ENCODE measurements at regions not wholly inside any gene's neighbourhood (a gene's known extent, or its start where the extent isn't known, plus 50 kb on each side); places are given as distances from the start of the nearest gene placed in this dataset.
"Not testable (repeated sequence)": the region's sequence is repeated elsewhere in the genome, so short reads cannot be mapped to it uniquely, and the experiment has no call there.

DNA sequence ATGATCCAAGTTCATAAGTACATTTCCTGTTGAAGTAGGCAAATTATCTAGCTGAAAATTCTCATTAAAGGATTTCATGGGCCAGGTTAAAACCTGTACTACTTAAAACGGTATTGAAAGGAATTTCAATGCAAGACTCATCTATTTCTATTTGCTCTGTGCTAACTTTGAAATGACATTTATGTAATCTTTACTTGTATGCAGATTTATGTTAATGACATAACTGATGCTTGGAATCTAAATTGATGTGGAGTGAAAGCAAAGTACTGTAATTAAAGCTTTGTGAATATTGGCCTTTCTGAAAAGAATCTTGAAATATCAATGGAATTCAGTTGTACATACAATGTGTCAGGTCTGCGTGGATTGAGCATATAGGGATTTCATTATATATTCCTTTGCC lies 390.0 kb downstream of the CPS1 start:
- intact Hi-C loops (cut with DNase I) = no loop called here

DNA sequence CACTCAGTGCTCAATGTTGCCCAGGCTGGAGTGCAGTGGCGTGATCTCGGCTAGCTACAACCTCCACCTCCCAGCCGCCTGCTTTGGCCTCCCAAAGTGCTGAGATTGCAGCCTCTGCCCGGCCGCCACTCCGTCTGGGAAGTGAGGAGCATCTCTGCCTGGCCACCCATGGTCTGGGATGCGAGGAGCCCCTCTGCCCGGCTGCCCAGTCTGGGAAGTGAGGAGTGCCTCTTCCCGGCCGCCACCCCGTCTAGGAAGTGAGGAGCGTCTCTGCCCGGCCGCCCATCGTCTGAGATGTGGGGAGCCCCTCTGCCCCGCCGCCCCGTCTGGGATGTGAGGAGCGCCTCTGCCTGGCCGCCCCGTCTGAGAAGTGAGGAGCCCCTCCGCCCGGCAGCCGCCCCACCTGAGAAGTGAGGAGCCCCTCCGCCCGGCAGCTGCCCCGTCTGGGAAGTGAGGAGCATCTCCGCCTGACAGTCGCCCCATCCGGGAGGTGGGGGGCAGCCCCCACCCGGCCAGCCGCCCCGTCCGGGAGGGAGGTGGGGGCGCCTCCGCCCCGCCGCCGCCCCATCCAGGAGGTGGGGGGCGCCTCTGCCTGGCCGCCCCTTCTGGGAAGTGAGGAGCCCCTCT lies 394.1 kb downstream of the CPS1 start:
- intact Hi-C loops (cut with DNase I); DNase-seq: not testable (repeated sequence)

More for the DNA sequence above, 390.0 kb downstream of the CPS1 start:
- no peak for DNase-seq

- intact Hi-C loops (cut with DNase I) = no loop called here
- no peak for DNase-seq
Observed at GRCh38 chr2:210954386-210954907, 398.0 kb downstream of the CPS1 start.

DNA sequence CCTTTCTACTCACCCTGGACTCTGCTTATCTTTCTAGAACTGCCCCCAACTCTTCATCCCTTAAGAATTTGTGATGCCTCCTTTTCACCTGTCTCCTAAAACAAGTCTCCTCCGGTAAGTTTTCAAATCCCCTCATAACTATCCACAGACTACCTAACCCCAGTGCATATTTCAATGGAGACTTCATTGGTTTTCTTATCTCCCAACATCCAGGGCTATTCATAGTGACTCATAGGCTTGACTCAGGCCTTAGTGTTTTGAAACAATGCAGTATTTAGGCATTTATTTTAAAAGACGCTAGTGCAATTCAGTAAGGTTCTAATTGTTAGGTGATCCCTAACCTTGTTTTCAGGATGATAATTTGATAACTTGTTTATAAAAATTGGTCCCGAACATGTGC lies 399.2 kb downstream of the CPS1 start:
- DNase-seq = no peak
- intact Hi-C loops (cut with DNase I) = no loop called here

DNA sequence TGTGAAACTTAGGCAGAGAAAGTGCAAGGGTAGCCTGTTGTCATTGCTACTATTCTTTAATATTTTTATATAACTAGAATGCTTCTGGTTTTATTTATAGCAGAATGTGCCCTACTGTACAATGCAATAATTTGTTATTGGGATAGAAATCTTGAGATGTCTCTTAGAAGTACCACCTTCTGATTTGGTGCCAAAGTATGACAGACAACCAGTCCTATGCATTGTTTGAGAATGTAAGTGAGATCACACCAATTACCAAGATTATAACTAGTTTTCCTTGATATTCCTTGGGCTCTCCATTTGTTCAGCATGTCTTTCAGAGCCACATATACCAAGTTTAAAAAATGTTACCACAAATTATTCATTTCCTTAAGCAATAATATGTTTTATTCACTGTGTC lies 399.7 kb downstream of the CPS1 start:
- intact Hi-C loops (cut with DNase I) = no loop called here
- DNase-seq = no peak

DNA sequence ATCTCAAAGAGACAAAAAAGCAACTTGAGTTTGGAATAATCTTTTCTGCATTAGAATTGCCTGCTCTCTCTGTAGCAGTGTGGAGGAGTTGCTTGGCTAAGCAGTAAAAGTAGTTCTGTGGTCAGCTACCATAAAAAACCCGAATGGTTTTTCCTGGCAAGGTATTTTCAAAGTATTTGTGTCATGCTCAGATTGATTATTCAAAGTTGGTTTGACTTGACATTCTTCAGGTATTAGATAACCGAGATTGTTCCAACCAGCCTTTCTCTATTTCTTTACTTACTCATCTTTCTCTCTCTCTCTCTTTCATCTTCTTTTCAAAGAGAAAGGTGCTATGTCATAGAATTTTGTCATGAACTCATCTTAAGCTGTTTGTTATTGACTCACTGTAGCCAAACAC lies 404.9 kb downstream of the CPS1 start:
- intact Hi-C loops (cut with DNase I) = no loop called here
- no peak for DNase-seq

GRCh38 chr2:210963386-210963785 lies 407.0 kb downstream of the CPS1 start:
- DNase-seq = no peak
- intact Hi-C loops (cut with DNase I) = no loop called here

GRCh38 chr2:210964141-210964764 lies 407.9 kb downstream of the CPS1 start:
- DNase-seq = no peak
- intact Hi-C loops (cut with DNase I) = no loop called here

DNA sequence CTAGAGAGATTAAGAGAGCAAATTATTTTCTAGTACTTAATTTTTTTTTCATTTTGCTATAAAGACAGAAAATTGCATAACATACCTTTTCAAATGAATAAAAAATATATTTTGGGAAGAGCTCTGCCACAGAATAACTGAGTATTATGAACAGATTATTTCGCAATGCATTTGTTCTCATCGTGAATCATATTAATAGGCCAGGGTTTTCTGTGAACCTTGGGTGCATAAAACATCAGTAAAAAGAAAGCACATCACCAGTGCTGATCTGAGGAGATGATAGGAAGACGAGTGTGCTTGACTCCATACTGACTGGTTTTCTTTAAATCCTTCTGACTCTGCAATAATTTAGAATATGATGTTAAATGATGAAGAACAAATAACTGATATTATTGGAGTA lies 409.1 kb downstream of the CPS1 start:
- intact Hi-C loops (cut with DNase I) = no loop called here
- no peak for DNase-seq

- intact Hi-C loops (cut with DNase I) = no loop called here
- no peak for DNase-seq
Observed at GRCh38 chr2:210966330-210966729, 409.9 kb downstream of the CPS1 start.

DNA sequence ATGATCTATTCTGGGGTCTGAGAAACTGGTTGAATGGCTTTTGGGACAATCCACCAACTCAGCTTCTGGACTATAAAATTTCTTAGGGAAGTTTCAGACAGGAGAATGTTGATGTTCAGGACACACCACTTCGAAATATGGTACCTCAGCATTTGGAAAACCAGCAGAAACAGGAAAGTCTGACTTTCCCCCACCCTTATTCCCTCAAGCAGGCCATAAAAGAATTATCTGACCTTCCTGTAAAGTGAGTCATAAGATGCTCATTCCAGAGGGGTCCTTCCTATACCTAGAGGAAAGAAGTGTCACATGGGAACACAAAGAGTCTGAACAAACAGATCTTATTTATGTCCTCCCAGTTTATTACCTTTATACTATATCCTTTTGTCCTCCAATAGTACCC lies 415.0 kb downstream of the CPS1 start:
- intact Hi-C loops (cut with DNase I) = no loop called here
- DNase-seq = no peak

GRCh38 chr2:210986806-210987205 lies 430.4 kb downstream of the CPS1 start:
- intact Hi-C loops (cut with DNase I); DNase-seq: not testable (repeated sequence)

DNA sequence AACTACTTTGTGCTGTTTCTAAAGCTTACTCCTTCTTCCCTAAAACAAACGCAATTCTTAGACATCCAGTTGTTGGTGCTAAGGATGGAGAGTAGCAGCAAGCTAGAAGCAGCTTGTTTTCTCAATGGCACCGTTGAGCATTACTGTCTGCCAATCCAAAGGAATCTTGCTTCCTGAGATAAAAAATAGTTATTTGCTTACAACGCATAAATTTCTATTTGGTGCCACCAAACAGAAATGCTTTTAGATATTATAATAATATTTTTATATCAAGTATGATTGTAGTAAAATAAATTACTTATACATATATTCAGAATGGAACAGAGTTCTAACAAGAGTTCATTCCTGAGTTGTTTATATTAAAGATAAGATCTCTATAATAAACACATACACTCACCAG lies 434.7 kb downstream of the CPS1 start:
- intact Hi-C loops (cut with DNase I) = no loop called here
- no peak for DNase-seq

DNA sequence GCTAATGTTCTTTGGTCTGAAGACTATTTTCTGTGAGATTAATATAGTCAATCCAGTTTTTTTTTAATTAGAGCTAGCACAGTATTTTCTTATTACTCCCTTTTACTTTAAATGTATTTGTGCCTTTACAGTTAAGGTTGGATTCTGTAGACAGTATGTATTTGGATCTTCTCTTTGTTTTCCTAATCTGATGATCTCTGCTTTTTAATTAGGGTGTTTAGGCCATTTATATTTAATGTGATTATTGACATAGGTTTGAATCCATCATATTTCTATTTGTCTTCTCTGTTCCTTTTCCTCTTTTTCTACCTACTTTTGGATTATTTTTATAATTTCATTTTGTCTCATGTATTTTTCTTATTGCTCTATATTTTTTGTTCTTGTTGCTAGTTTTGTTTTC lies 437.7 kb downstream of the CPS1 start:
- intact Hi-C loops (cut with DNase I) = no loop called here
- DNase-seq = no peak

GRCh38 chr2:210997373-210997772 lies 441.0 kb downstream of the CPS1 start:
- intact Hi-C loops (cut with DNase I) = no loop called here
- no peak for DNase-seq

DNA sequence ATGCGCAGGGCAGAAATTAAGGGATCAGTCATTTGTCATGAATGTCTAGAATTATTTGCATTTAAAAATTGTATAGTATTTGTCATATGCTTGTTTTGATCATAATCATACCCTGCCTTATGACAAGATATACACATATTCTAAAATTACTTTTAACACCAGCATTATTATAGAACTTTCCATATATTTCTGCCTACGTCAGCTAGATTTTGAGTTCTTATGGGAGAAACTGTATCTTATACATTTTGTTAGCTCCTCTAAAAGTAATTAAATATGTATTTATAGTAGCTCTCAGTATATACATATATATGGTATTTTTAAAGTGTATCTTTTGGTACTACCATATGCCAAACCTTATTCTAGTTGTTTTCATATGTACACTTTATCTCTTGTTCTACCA lies 441.9 kb downstream of the CPS1 start:
- intact Hi-C loops (cut with DNase I) = no loop called here

GRCh38 chr2:211014376-211014775 lies 458.0 kb downstream of the CPS1 start:
- DNase-seq = no peak
- intact Hi-C loops (cut with DNase I) = no loop called here

More for the DNA sequence above, 441.9 kb downstream of the CPS1 start:
- no peak for DNase-seq

DNA sequence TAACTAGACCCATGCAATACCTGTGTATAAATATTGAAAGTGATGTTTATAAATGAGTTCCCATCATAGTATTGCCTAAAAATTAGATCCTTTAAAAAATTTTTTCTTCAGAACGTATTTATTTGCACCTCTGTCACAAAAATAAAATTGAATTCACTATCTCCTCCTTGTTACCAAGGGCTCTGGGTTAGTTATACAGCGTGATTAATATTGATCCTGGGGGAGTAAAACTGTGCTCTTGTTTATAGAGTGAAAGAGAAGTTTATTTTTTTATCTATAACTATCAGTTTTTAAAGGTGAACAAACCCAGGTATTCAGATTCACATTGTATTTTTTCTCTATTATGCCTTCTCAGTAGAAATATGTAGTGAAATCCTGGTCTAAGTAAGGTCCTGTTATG lies 458.5 kb downstream of the CPS1 start:
- DNase-seq = no peak
- intact Hi-C loops (cut with DNase I) = no loop called here

DNA sequence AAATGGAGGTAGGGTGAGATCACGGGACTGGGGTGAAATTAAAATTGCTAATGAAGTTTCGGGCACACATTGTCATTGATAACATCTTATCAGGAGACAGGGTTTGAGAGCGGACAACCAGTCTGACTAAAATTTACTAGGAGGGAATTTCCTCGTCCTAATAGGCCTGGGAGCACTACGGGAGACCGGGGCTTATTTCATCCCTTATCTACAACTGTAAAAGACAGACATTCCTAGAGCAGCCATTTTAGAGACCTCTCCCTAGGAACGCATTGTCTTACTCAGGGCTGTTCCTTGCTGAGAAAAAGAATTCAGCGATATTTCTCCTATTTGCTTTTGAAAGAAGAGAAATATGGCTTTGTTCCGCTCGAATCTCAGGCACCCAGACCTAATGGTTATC lies 468.7 kb downstream of the CPS1 start:
- intact Hi-C loops (cut with DNase I); DNase-seq: not testable (repeated sequence)

GRCh38 chr2:211026109-211026508 lies 469.7 kb downstream of the CPS1 start:
- intact Hi-C loops (cut with DNase I) = no loop called here

GRCh38 chr2:211027976-211028375 lies 471.6 kb downstream of the CPS1 start:
- intact Hi-C loops (cut with DNase I) = no loop called here
- no peak for DNase-seq

More at GRCh38 chr2:211026109-211026508, 469.7 kb downstream of the CPS1 start:
- no peak for DNase-seq
